GM12878 (cell line): ENCODE measurements at regions not wholly inside any gene's neighbourhood (a gene's known extent, or its start where the extent isn't known, plus 50 kb on each side); places are given as distances from the start of the nearest gene placed in this dataset.

Experiments
- ATAC-seq: fragments of 200-7000 bp; cut with Tn5 transposase; 3 replicates; pipeline ENCODE4 v1.9.1; 2020; ENCODE audit warnings: mild to moderate bottlenecking, moderate library complexity
- BruUV-seq: library from RNA; stranded (reverse); fragments of 400-500 nt; replicated peaks from 2 replicates; lab custom pipeline; 2021; lab: Mats Ljungman, UMichigan
- CTCF ChIA-PET: fragments of 300-600 bp; sonication (Branson Sonifier 250); formaldehyde crosslinking; extraction: SDS; loops from one replicate; lab custom pipeline; 2021; ENCODE audit warnings: inconsistent platforms; lab: Yijun Ruan, JAX
- POLR2A ChIA-PET: fragments of 350-600 bp; formaldehyde crosslinking; extraction: SDS; loops from one replicate; lab custom pipeline; 2021; ENCODE audit warnings: inconsistent platforms; lab: Charles Lee
- RAD21 ChIA-PET: fragments of 300-600 bp; sonication (Branson Sonifier 250); formaldehyde crosslinking; loops from one replicate; lab custom pipeline; 2023; ENCODE audit warnings: antibody characterized with exemption; ENCODE audit not compliant: unreplicated experiment; lab: Charles Lee
- SMC1A ChIA-PET: fragments of 300-600 bp; sonication (Branson Sonifier 250); formaldehyde crosslinking; loops from one replicate; lab custom pipeline; 2023; ENCODE audit not compliant: unreplicated experiment, uncharacterized antibody; lab: Charles Lee
- DNase-seq: peaks from one replicate; pipeline ENCODE4 v3.0.0-alpha.2; 2011; ENCODE audit warnings: low read depth, low spot score
- FAIRE-seq: peaks from 3 replicates; lab custom pipeline; 2011; peaks lifted over from hg19 to GRCh38; lab: Jason Lieb, UNC
- H2AFZ ChIP-seq: 2 replicates; pipeline ENCODE4 v1.6.0; 2011; ENCODE audit warnings: low read depth, low read length, control low read depth; ENCODE audit not compliant: control insufficient read depth
- H3K27ac ChIP-seq: 2 replicates; pipeline ENCODE4 v1.5.1; 2011; ENCODE audit warnings: control low read depth; ENCODE audit not compliant: control insufficient read depth, insufficient read depth
- H3K27me3 ChIP-seq, 2 experiments: replicated peaks in 1 of 2; 2 replicates each; pipeline versions ENCODE4 v1.6.0 to v1.6.1; 2011; ENCODE audit warnings: low read length in 1 of 2; ENCODE audit not compliant: control insufficient read depth in 2 of 2, insufficient read depth in 2 of 2
- H3K36me3 ChIP-seq, 2 experiments: 2 replicates each; pipeline ENCODE4 v1.5.1; 2011; ENCODE audit warnings: low read length in 1 of 2; ENCODE audit not compliant: control insufficient read depth in 2 of 2, insufficient read depth in 2 of 2
- H3K4me1 ChIP-seq: 2 replicates; pipeline ENCODE4 v1.6.1; 2011; ENCODE audit warnings: mild to moderate bottlenecking, low read length, moderate library complexity, mixed read lengths; ENCODE audit not compliant: control insufficient read depth, insufficient read depth
- H3K4me2 ChIP-seq: 2 replicates; pipeline ENCODE4 v1.6.0; 2011; ENCODE audit warnings: control low read depth; ENCODE audit not compliant: control insufficient read depth, insufficient read depth
- H3K4me3 ChIP-seq: fragments of 200-600 bp; sonication (generic); 2 replicates; pipeline ENCODE4 v1.5.1; 2016
- H3K79me2 ChIP-seq: 2 replicates; pipeline ENCODE4 v1.6.0; 2011; ENCODE audit warnings: low read length; ENCODE audit not compliant: control insufficient read depth, insufficient read depth
- H3K9ac ChIP-seq: 2 replicates; pipeline ENCODE4 v1.8.0; 2011; ENCODE audit warnings: low read length, control low read depth, mixed read lengths; ENCODE audit not compliant: control insufficient read depth, insufficient read depth
- H3K9me3 ChIP-seq: replicated peaks from 3 replicates; pipeline ENCODE4 v1.5.1; 2011; ENCODE audit warnings: mild to moderate bottlenecking, low read length; ENCODE audit not compliant: control insufficient read depth, insufficient read depth
- H4K20me1 ChIP-seq: 2 replicates; pipeline ENCODE4 v1.6.0; 2011; ENCODE audit not compliant: control insufficient read depth, insufficient read depth
- BMI1 ChIP-seq: fragments of 450-650 bp; IDR thresholded peaks from 2 replicates; pipeline ENCODE4 v1.6.1; 2016; ENCODE audit warnings: mild to moderate bottlenecking, moderate library complexity, borderline replicate concordance
- CBX3 ChIP-seq: fragments of 200-600 bp; sonication (generic); IDR thresholded peaks from 2 replicates; pipeline ENCODE4 v1.6.1; 2016; ENCODE audit warnings: low read depth, borderline replicate concordance
- CBX5 ChIP-seq: sonication (generic); IDR thresholded peaks from 2 replicates; pipeline ENCODE4 v1.6.1; 2016; ENCODE audit warnings: low read depth, moderate library complexity, mild to moderate bottlenecking, inconsistent platforms
- CHD1 ChIP-seq: IDR thresholded peaks from 2 replicates; pipeline ENCODE4 v1.6.1; 2012; ENCODE audit warnings: low read depth, low read length, improper control_type of control experiment
- ESRRA ChIP-seq: IDR thresholded peaks from 2 replicates; pipeline ENCODE4 v1.6.1; 2012; ENCODE audit warnings: mild to moderate bottlenecking, low read length, improper control_type of control experiment
- FOS ChIP-seq: IDR thresholded peaks from 3 replicates; pipeline ENCODE4 v1.6.1; 2011; ENCODE audit warnings: borderline replicate concordance; ENCODE audit not compliant: insufficient read length; ENCODE audit errors: extremely low read depth
- HCFC1 ChIP-seq: fragments of 150-350 bp; IDR thresholded peaks from 2 replicates; pipeline ENCODE4 v1.6.1; 2014; ENCODE audit warnings: low read length
- MEF2A ChIP-seq: IDR thresholded peaks from 2 replicates; pipeline ENCODE4 v1.6.1; 2011; ENCODE audit warnings: low read depth, mild to moderate bottlenecking, low read length, moderate library complexity; ENCODE audit not compliant: insufficient read depth
- NFXL1 ChIP-seq: fragments of 450-650 bp; IDR thresholded peaks from 2 replicates; pipeline ENCODE4 v1.6.1; 2017; ENCODE audit warnings: antibody characterized with exemption, mild to moderate bottlenecking, borderline replicate concordance
- NR2C2 ChIP-seq: IDR thresholded peaks from 2 replicates; pipeline ENCODE4 v1.6.1; 2011; ENCODE audit warnings: borderline replicate concordance, low read depth; ENCODE audit not compliant: control insufficient read depth, insufficient read length
- PML ChIP-seq: IDR thresholded peaks from 2 replicates; pipeline ENCODE4 v1.6.1; 2012; ENCODE audit warnings: low read length, inconsistent platforms
- RFX5 ChIP-seq: IDR thresholded peaks from 2 replicates; pipeline ENCODE4 v1.6.1; 2011; ENCODE audit warnings: low read depth, low read length, improper control_type of control experiment
- SIN3A ChIP-seq: IDR thresholded peaks from 2 replicates; pipeline ENCODE4 v1.6.1; 2012; ENCODE audit warnings: low read depth, low read length, improper control_type of control experiment
- TCF3 ChIP-seq: IDR thresholded peaks from 2 replicates; pipeline ENCODE4 v1.6.1; 2012; ENCODE audit warnings: low read depth, mild to moderate bottlenecking, low read length, borderline replicate concordance; ENCODE audit not compliant: insufficient read depth
- WGBS: methylation state at CpG from one replicate; pipeline ENCODE4 v1.1.6; 2016; ENCODE audit warnings: low lambda C conversion rate; ENCODE audit not compliant: insufficient replicate concordance, insufficient coverage; ENCODE audit errors: missing lambda C conversion rate; 5-methylcytosine and 5-hydroxymethylcytosine counted together
- in situ Hi-C: fragments of 300-500 bp; cut with MboI; formaldehyde crosslinking; loops from 9 replicates; pipeline ENCODE4 v1.14.3; 2018; ENCODE audit warnings: mixed read lengths
- intact Hi-C: fragments of 100-400 bp; cut with micrococcal nuclease; formaldehyde crosslinking; loops from one replicate; pipeline ENCODE4 v1.14.2; 2022; ENCODE audit not compliant: unreplicated experiment
- TF ChIP-seq, protein P1 (sequence below): IDR thresholded peaks from 2 replicates; pipeline ENCODE4 v1.6.1; 2012; ENCODE audit warnings: low read depth, low read length, improper control_type of control experiment
- TF ChIP-seq, protein P2 (sequence below): fragments of 450-650 bp; IDR thresholded peaks from 2 replicates; pipeline ENCODE4 v1.6.1; 2017; ENCODE audit warnings: mild to moderate bottlenecking, moderate library complexity
- TF ChIP-seq, protein P3 (sequence below): fragments of 450-650 bp; IDR thresholded peaks from 2 replicates; pipeline ENCODE4 v1.6.1; 2017; ENCODE audit warnings: antibody characterized with exemption, mild to moderate bottlenecking, moderate library complexity

DNA sequence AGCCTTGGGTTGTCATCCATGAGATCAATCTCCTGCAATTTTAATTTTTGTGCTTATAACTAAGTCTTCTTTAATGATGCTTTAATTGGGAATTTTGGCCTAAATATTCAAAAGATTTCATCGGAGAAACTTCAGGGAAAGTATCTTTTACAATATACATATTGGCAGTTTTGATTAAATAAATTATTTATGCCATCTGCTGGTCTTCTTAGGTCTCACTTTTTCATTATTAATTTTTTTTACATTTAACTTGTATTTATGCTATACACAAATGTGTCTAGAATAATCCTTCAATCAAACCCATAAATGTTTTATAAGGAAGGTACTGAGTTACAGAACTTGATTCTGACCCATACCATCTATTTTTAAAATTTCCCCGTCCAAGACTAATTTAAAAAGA lies 95.1 kb upstream of the XPO1 start:
- TF ChIP-seq TCF3 (no peak), NR2C2 (no peak), MEF2A (no peak), ESRRA (no peak), BMI1 (no peak), RFX5 (no peak), PML (no peak), CHD1 (no peak), FOS (no peak), CBX3 (no peak), SIN3A (no peak), CBX5 (no peak), NFXL1 (no peak), HCFC1 (no peak)
- TF ChIP-seq, protein P1, sequence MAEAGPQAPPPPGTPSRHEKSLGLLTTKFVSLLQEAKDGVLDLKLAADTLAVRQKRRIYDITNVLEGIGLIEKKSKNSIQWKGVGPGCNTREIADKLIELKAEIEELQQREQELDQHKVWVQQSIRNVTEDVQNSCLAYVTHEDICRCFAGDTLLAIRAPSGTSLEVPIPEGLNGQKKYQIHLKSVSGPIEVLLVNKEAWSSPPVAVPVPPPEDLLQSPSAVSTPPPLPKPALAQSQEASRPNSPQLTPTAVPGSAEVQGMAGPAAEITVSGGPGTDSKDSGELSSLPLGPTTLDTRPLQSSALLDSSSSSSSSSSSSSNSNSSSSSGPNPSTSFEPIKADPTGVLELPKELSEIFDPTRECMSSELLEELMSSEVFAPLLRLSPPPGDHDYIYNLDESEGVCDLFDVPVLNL: no peak
- TF ChIP-seq, protein P2, sequence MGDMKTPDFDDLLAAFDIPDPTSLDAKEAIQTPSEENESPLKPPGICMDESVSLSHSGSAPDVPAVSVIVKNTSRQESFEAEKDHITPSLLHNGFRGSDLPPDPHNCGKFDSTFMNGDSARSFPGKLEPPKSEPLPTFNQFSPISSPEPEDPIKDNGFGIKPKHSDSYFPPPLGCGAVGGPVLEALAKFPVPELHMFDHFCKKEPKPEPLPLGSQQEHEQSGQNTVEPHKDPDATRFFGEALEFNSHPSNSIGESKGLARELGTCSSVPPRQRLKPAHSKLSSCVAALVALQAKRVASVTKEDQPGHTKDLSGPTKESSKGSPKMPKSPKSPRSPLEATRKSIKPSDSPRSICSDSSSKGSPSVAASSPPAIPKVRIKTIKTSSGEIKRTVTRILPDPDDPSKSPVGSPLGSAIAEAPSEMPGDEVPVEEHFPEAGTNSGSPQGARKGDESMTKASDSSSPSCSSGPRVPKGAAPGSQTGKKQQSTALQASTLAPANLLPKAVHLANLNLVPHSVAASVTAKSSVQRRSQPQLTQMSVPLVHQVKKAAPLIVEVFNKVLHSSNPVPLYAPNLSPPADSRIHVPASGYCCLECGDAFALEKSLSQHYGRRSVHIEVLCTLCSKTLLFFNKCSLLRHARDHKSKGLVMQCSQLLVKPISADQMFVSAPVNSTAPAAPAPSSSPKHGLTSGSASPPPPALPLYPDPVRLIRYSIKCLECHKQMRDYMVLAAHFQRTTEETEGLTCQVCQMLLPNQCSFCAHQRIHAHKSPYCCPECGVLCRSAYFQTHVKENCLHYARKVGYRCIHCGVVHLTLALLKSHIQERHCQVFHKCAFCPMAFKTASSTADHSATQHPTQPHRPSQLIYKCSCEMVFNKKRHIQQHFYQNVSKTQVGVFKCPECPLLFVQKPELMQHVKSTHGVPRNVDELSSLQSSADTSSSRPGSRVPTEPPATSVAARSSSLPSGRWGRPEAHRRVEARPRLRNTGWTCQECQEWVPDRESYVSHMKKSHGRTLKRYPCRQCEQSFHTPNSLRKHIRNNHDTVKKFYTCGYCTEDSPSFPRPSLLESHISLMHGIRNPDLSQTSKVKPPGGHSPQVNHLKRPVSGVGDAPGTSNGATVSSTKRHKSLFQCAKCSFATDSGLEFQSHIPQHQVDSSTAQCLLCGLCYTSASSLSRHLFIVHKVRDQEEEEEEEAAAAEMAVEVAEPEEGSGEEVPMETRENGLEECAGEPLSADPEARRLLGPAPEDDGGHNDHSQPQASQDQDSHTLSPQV: no peak
- TF ChIP-seq, protein P3, sequence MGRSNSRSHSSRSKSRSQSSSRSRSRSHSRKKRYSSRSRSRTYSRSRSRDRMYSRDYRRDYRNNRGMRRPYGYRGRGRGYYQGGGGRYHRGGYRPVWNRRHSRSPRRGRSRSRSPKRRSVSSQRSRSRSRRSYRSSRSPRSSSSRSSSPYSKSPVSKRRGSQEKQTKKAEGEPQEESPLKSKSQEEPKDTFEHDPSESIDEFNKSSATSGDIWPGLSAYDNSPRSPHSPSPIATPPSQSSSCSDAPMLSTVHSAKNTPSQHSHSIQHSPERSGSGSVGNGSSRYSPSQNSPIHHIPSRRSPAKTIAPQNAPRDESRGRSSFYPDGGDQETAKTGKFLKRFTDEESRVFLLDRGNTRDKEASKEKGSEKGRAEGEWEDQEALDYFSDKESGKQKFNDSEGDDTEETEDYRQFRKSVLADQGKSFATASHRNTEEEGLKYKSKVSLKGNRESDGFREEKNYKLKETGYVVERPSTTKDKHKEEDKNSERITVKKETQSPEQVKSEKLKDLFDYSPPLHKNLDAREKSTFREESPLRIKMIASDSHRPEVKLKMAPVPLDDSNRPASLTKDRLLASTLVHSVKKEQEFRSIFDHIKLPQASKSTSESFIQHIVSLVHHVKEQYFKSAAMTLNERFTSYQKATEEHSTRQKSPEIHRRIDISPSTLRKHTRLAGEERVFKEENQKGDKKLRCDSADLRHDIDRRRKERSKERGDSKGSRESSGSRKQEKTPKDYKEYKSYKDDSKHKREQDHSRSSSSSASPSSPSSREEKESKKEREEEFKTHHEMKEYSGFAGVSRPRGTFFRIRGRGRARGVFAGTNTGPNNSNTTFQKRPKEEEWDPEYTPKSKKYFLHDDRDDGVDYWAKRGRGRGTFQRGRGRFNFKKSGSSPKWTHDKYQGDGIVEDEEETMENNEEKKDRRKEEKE: no peak
- H3K4me3 ChIP-seq: no peak overlapping the region
- H3K4me1 ChIP-seq: no peaks in the 10 kb centered on the region
- DNase-seq (no peak), FAIRE-seq (no peak), ATAC-seq (no peak)
- no peaks in the 10 kb centered on the region for H3K27me3 ChIP-seq
- H4K20me1 ChIP-seq: no peaks in the 10 kb centered on the region
- no peaks in the 10 kb centered on the region for H3K36me3 ChIP-seq
- H2AFZ ChIP-seq: no peak overlapping the region
- in situ Hi-C loops (no loop called here), intact Hi-C loops (no loop called here)
- H3K79me2 ChIP-seq: no peaks in the 10 kb centered on the region
- ChIA-PET POLR2A (no interaction called here), CTCF (interaction anchor here (0.9 to 1.9 kb wide), 2 partner anchors 9 to 207 kb away, joined by 3 to 5 read pairs; no protein-coding TSS in a partner anchor), SMC1A (interaction anchor here (1.4 kb wide), 1 partner anchor 9 kb away, joined by 3 read pairs; no protein-coding TSS in a partner anchor), RAD21 (no interaction called here)
- no peak overlapping the region for H3K4me2 ChIP-seq
- 64% methylated on average over 2 of the region's 2 CpGs for WGBS
- no TSS peak for BruUV-seq
- H3K9ac ChIP-seq: no peak overlapping the region
- no peak overlapping the region for H3K27ac ChIP-seq
- no peaks in the 10 kb centered on the region for H3K9me3 ChIP-seq
